GM12864 (cell line): ENCODE measurements at regions not wholly inside any gene's neighbourhood (a gene's known extent, or its start where the extent isn't known, plus 50 kb on each side); places are given as distances from the start of the nearest gene placed in this dataset.

Experiments used
- DNase-seq: peaks from one replicate; pipeline ENCODE4 v3.0.0-alpha.2; 2011; ENCODE audit warnings: low read depth
- H3K4me3 ChIP-seq: 2 replicates; pipeline ENCODE4 v1.5.1; 2011; ENCODE audit warnings: mild to moderate bottlenecking, low read depth, low read length, control low read depth
- TF ChIP-seq, protein P1 (sequence below): IDR thresholded peaks from 2 replicates; pipeline ENCODE4 v1.5.1; 2011; ENCODE audit warnings: low read depth, mild to moderate bottlenecking, moderate library complexity, low read length, control low read depth, inconsistent platforms; ENCODE audit errors: missing control alignments

- TF ChIP-seq, protein P1, sequence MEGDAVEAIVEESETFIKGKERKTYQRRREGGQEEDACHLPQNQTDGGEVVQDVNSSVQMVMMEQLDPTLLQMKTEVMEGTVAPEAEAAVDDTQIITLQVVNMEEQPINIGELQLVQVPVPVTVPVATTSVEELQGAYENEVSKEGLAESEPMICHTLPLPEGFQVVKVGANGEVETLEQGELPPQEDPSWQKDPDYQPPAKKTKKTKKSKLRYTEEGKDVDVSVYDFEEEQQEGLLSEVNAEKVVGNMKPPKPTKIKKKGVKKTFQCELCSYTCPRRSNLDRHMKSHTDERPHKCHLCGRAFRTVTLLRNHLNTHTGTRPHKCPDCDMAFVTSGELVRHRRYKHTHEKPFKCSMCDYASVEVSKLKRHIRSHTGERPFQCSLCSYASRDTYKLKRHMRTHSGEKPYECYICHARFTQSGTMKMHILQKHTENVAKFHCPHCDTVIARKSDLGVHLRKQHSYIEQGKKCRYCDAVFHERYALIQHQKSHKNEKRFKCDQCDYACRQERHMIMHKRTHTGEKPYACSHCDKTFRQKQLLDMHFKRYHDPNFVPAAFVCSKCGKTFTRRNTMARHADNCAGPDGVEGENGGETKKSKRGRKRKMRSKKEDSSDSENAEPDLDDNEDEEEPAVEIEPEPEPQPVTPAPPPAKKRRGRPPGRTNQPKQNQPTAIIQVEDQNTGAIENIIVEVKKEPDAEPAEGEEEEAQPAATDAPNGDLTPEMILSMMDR, result no peak
- no peak for DNase-seq
- H3K4me3 ChIP-seq, result no peak overlapping the region
These were observed 167.2 kb downstream of the NDFIP2 start for GRCh38 chr13:79648191-79648590.

DNA sequence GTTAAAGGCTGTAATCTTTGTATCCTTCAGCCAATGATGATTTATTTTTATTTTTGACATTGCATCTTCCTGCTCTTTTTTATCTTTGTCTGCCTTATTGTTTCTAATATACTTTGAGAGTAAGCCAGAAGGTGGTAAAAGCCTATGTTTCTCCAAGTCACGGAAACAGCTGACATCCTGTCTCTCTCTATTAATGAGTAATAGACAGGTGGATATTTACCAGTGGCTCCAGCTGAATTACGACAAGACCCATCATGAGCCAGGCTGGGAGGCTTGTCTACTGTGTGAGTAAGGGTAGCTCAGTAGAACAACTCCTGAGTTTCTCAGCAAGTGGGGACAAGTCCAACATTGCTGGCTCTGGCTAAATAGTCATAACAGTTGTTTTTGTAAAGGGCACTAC lies 166.6 kb downstream of the NDFIP2 start:
- no peak for DNase-seq
- H3K4me3 ChIP-seq, result no peak overlapping the region
- TF ChIP-seq, protein P1, result no peak

- DNase-seq, result no peak
- H3K4me3 ChIP-seq, result no peak overlapping the region
- TF ChIP-seq, protein P1, result no peak
These were observed 165.9 kb downstream of the NDFIP2 start for GRCh38 chr13:79646880-79647279.

GRCh38 chr13:79645569-79645968 lies 164.6 kb downstream of the NDFIP2 start:
- H3K4me3 ChIP-seq, result no peak overlapping the region
- DNase-seq, result no peak
- TF ChIP-seq, protein P1, result no peak

DNA sequence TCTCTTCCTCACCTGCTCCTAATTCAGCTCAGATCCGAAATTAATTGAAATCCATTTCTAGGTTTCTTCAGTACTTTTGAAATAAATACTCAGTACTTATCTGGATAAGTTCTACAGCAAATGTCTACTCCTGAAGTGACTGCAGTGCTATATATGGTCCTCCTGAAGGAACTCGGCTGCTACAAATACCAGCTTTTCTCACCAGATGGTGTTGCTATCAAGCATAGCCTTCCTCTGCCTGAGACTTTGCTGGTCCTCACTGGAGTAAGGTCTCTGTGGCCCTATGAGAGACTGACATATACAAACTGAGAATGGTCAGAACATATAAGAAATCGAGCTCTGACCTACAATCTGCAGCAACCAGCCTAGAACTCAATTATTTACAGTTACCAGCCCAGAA lies 161.6 kb downstream of the NDFIP2 start:
- no peak overlapping the region for H3K4me3 ChIP-seq
- TF ChIP-seq, protein P1, result no peak
- DNase-seq, result no peak

DNA sequence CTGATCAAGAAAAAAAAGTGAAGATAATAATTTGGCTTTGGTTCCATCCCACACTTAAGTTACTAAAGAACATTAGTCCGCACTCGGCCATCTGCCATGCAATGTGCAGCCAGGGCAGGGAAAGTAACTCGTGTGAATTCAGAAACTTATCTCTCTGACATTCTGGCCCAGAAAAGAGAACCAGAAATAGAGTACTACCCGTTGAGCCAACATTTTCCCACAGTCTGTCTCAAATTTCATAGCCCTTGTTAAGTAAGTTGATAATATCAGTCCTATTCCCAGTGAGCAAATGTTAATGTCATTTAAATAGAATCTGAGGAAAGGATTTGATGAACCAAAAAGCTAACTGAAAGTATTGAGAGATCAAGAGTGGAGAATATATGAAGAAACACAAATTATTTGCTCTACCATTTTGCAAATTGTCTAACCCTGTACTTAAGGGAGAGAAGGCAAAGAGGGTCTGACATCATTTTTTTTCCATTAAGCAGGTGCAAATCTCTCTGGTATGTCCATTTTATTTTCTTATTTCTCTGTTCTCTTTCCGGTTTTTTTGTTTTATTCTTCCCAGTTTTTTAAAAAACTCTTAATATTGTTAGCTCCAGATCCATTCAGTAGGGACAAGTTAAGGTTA lies 156.3 kb downstream of the NDFIP2 start:
- DNase-seq, result no peak

More for the DNA sequence above, 156.3 kb downstream of the NDFIP2 start:
- no peak overlapping the region for H3K4me3 ChIP-seq
- TF ChIP-seq, protein P1, result no peak
